ENCODE measurements at regions not wholly inside any gene's neighbourhood (a gene's known extent, or its start where the extent isn't known, plus 50 kb on each side); places are given as distances from the start of the nearest gene placed in this dataset.

DNA sequence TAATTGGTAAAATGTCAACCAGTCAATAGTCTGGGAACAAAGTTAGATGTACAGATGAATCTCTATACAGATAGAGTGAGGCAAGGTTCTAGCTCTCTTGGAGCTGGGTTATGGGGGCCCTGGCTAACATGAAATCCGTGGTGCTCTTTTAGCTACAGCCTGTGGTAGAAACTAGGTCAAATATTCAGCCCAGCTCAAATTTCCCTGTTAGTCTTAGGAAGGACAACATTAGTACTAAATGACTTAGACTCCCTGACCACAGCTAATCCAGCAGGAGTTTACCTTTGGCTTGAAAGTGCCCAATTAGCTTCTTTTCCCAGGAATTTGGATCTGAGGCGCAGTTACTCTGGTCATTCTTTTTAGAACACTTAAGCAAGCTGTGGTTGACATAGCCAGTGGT, 170.5 kb downstream of the DMRTA1 start:
- Histone ChIP-seq H4K20me1 (ENCODE audit: insufficient read depth) (no peaks in the 10 kb centered on the region), H3K4me2 (ENCODE audit: low read length) (no peak overlapping the region), H3K79me2 (replicated peaks; ENCODE audit: insufficient read depth, low read length) (no peaks in the 10 kb centered on the region), H3K36me3 (ENCODE audit: insufficient read depth, low read length) (no peaks in the 10 kb centered on the region), H3K9ac (ENCODE audit: low read length) (no peak overlapping the region), H3K27me3 (ENCODE audit: insufficient read depth, low read depth, low read length) (no peaks in the 10 kb centered on the region), H3K9me2 (ENCODE audit: insufficient read depth, low read length) (no peaks in the 10 kb centered on the region), H3K27ac (ENCODE audit: low read length) (no peak overlapping the region), H2AFZ (ENCODE audit: low read depth, low read length) (no peak overlapping the region), H3F3A (ENCODE audit: insufficient read depth, low read length, poor library complexity, severe bottlenecking) (no peaks in the 10 kb centered on the region), H3K4me3 (ENCODE audit: low read length) (no peak overlapping the region), H3K9me3 (ENCODE audit: low read length) (no peaks in the 10 kb centered on the region)
- TF ChIP-seq TAF1 (IDR thresholded peaks at IDR 0.05; ENCODE audit: low read depth) (no peak), MXI1 (conservative IDR thresholded peaks at IDR 0.05; ENCODE audit: poor library complexity, severe bottlenecking) (no peak), SMC3 (conservative IDR thresholded peaks at IDR 0.05; ENCODE audit: poor library complexity) (no peak), POLR2AphosphoS5 (IDR thresholded peaks at IDR 0.05) (no peak), EZH2 (IDR thresholded peaks at IDR 0.05; ENCODE audit: borderline replicate concordance, insufficient read depth, low read length, poor library complexity, severe bottlenecking) (no peak), EP300 (conservative IDR thresholded peaks at IDR 0.05; ENCODE audit: poor library complexity, severe bottlenecking) (no peak), RAD21 (conservative IDR thresholded peaks at IDR 0.05) (no peak)
- TF ChIP-seq, protein P1, sequence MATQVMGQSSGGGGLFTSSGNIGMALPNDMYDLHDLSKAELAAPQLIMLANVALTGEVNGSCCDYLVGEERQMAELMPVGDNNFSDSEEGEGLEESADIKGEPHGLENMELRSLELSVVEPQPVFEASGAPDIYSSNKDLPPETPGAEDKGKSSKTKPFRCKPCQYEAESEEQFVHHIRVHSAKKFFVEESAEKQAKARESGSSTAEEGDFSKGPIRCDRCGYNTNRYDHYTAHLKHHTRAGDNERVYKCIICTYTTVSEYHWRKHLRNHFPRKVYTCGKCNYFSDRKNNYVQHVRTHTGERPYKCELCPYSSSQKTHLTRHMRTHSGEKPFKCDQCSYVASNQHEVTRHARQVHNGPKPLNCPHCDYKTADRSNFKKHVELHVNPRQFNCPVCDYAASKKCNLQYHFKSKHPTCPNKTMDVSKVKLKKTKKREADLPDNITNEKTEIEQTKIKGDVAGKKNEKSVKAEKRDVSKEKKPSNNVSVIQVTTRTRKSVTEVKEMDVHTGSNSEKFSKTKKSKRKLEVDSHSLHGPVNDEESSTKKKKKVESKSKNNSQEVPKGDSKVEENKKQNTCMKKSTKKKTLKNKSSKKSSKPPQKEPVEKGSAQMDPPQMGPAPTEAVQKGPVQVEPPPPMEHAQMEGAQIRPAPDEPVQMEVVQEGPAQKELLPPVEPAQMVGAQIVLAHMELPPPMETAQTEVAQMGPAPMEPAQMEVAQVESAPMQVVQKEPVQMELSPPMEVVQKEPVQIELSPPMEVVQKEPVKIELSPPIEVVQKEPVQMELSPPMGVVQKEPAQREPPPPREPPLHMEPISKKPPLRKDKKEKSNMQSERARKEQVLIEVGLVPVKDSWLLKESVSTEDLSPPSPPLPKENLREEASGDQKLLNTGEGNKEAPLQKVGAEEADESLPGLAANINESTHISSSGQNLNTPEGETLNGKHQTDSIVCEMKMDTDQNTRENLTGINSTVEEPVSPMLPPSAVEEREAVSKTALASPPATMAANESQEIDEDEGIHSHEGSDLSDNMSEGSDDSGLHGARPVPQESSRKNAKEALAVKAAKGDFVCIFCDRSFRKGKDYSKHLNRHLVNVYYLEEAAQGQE (IDR thresholded peaks at IDR 0.05; ENCODE audit: borderline replicate concordance): no peak
- TF ChIP-seq, protein P2, sequence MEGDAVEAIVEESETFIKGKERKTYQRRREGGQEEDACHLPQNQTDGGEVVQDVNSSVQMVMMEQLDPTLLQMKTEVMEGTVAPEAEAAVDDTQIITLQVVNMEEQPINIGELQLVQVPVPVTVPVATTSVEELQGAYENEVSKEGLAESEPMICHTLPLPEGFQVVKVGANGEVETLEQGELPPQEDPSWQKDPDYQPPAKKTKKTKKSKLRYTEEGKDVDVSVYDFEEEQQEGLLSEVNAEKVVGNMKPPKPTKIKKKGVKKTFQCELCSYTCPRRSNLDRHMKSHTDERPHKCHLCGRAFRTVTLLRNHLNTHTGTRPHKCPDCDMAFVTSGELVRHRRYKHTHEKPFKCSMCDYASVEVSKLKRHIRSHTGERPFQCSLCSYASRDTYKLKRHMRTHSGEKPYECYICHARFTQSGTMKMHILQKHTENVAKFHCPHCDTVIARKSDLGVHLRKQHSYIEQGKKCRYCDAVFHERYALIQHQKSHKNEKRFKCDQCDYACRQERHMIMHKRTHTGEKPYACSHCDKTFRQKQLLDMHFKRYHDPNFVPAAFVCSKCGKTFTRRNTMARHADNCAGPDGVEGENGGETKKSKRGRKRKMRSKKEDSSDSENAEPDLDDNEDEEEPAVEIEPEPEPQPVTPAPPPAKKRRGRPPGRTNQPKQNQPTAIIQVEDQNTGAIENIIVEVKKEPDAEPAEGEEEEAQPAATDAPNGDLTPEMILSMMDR (IDR thresholded peaks at IDR 0.05; ENCODE audit: poor library complexity, severe bottlenecking): no peak

DNA sequence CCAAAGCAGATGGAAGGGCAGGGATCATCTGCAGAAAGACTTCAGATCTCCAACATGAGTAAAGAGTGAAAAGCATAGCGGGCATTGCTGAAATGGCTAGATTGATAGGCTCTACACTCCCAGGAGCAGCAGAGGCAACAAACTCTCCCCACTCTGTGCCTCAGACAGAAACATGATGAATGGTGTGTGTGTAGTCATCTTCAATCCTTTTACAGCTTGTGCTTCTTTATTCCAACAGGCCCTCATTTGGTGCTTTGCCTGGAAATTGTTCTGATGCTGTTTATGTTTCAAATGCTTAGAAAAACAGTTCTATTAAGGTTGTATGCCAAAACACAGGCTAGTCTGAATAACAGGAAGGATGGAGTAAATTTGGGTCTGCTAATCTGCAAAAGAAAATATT, 176.2 kb downstream of the DMRTA1 start:
- no peaks in the 10 kb centered on the region for H3K9me3 ChIP-seq (ENCODE audit: low read length)
- no peaks in the 10 kb centered on the region for H4K20me1 ChIP-seq (ENCODE audit: insufficient read depth)
- H2AFZ ChIP-seq (ENCODE audit: low read depth, low read length): no peak overlapping the region
- H3K27ac ChIP-seq (ENCODE audit: low read length): no peak overlapping the region
- H3K9me2 ChIP-seq (ENCODE audit: insufficient read depth, low read length): no peaks in the 10 kb centered on the region
- no peaks in the 10 kb centered on the region for H3F3A ChIP-seq (ENCODE audit: insufficient read depth, low read length, poor library complexity, severe bottlenecking)
- H3K4me2 ChIP-seq (ENCODE audit: low read length): no peak overlapping the region
- no peak overlapping the region for H3K4me3 ChIP-seq (ENCODE audit: low read length)
- H3K9ac ChIP-seq (ENCODE audit: low read length): no peak overlapping the region
- H3K27me3 ChIP-seq (ENCODE audit: insufficient read depth, low read depth, low read length): no peaks in the 10 kb centered on the region
- no peaks in the 10 kb centered on the region for H3K79me2 ChIP-seq (replicated peaks; ENCODE audit: insufficient read depth, low read length)
- no peaks in the 10 kb centered on the region for H3K36me3 ChIP-seq (ENCODE audit: insufficient read depth, low read length)
- TF ChIP-seq EZH2 (IDR thresholded peaks at IDR 0.05; ENCODE audit: borderline replicate concordance, insufficient read depth, low read length, poor library complexity, severe bottlenecking) (no peak), RAD21 (conservative IDR thresholded peaks at IDR 0.05) (no peak), SMC3 (conservative IDR thresholded peaks at IDR 0.05; ENCODE audit: poor library complexity) (no peak), TAF1 (IDR thresholded peaks at IDR 0.05; ENCODE audit: low read depth) (no peak)
- TF ChIP-seq, protein P1 (IDR thresholded peaks at IDR 0.05; ENCODE audit: borderline replicate concordance): no peak
